Activated CD8-positive, alpha-beta T cell treated with anti-CD3 and anti-CD28 coated beads, Interleukin-2, amount 10 ng/mL, durations not matched to agents 7 days and 5 days (primary cell): ENCODE measurements at regions not wholly inside any gene's neighbourhood (a gene's known extent, or its start where the extent isn't known, plus 50 kb on each side); places are given as distances from the start of the nearest gene placed in this dataset.

Source experiments
- ATAC-seq: fragments of 150-1000 bp; cut with Tn5 transposase; one replicate; pipeline ENCODE4 v1.10.0; 2021; ENCODE audit warnings: moderate library complexity
- CTCF ChIA-PET: fragments of 350-600 bp; sonication (Branson Sonifier 250); formaldehyde crosslinking; loops from one replicate; lab custom pipeline; 2021; ENCODE audit warnings: antibody characterized with exemption; lab: Charles Lee
- POLR2A ChIA-PET: fragments of 350-600 bp; sonication (Branson Sonifier 250); formaldehyde crosslinking; loops from one replicate; lab custom pipeline; 2021; ENCODE audit warnings: antibody characterized with exemption; lab: Charles Lee
- DNase-seq: peaks from one replicate; pipeline ENCODE4 v3.0.0-alpha.2; 2020
- H3K27ac Mint-ChIP-seq: one replicate; pipeline ENCODE4 v1.8.0; 2021; ENCODE audit warnings: mild to moderate bottlenecking, mixed read lengths
- H3K27me3 Mint-ChIP-seq: one replicate; pipeline ENCODE4 v1.8.0; 2021; ENCODE audit warnings: low read depth, mixed read lengths
- H3K36me3 Mint-ChIP-seq: one replicate; pipeline ENCODE4 v1.8.0; 2021; ENCODE audit warnings: low read depth, mixed read lengths
- H3K4me1 Mint-ChIP-seq: one replicate; pipeline ENCODE4 v1.8.0; 2021; ENCODE audit warnings: low read depth, mixed read lengths
- H3K4me3 Mint-ChIP-seq: one replicate; pipeline ENCODE4 v1.8.0; 2021; ENCODE audit warnings: mild to moderate bottlenecking, mixed read lengths
- H3K9me3 Mint-ChIP-seq: one replicate; pipeline ENCODE4 v1.8.0; 2022; ENCODE audit warnings: mixed read lengths; ENCODE audit not compliant: insufficient read depth

DNA sequence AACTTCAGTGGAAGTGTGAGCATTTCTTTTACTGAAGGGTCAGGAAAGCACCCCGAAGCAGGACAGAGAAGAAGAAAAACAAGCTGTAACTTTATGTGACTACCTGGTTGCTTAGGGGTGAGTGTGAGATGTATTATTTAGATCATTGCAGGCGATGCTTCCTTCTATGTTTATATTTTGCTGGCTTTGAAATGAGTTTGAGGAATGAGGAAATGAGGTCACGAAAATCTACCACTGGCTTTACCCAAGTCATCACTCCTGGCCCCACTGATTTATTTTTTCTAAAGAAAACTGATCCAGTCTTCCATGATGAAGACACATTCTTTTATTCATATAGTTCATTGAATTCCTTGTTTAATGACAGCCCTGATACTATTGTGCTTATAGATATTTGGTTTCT lies 716.6 kb upstream of the FZD8 start:
- POLR2A ChIA-PET, result no interaction called here

DNA sequence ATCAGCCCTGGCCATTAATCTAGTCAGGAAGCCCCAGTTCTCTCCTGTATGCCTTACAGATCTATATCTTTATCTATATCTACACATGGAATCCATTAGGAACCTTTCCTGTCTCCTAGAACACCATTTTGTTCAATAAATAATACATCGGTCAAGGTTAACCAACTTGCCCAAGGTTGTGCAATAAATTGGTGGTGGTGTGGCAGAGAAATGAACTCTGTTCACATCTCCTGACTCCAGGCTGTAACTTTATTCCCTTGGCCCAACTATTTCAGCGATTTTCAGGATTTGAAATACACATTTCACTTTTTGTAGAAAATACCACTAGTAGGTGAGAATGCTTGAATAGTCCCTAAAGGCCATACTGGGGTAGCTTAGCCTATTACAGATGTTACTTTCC lies 712.5 kb upstream of the FZD8 start:
- no peaks in the 10 kb centered on the region for H3K9me3 Mint-ChIP-seq
- no peaks in the 10 kb centered on the region for H3K27me3 Mint-ChIP-seq

More for the DNA sequence above, 716.6 kb upstream of the FZD8 start:
- Mint-ChIP-seq H3K9me3 (no peaks in the 10 kb centered on the region), H3K36me3 (no peaks in the 10 kb centered on the region), H3K27ac (no peak overlapping the region), H3K4me3 (no peak overlapping the region), H3K4me1 (no peaks in the 10 kb centered on the region), H3K27me3 (no peaks in the 10 kb centered on the region)
- ATAC-seq (no peak), DNase-seq (no peak)
- CTCF ChIA-PET, result no interaction called here

GRCh38 chr10:36351159-36351558 lies 709.1 kb upstream of the FZD8 start:
- DNase-seq, result no peak
- ChIA-PET POLR2A (no interaction called here), CTCF (no interaction called here)
- Mint-ChIP-seq H3K4me3 (no peak overlapping the region), H3K4me1 (no peaks in the 10 kb centered on the region), H3K27me3 (no peaks in the 10 kb centered on the region), H3K36me3 (no peaks in the 10 kb centered on the region), H3K9me3 (peaks cover 5% of the 10 kb centered on the region), H3K27ac (no peak overlapping the region)
- ATAC-seq, result no peak

More for the DNA sequence above, 712.5 kb upstream of the FZD8 start:
- DNase-seq (no peak), ATAC-seq (no peak)
- Mint-ChIP-seq H3K4me1 (no peaks in the 10 kb centered on the region), H3K27ac (no peak overlapping the region), H3K4me3 (no peak overlapping the region), H3K36me3 (no peaks in the 10 kb centered on the region)
- CTCF ChIA-PET, result no interaction called here
- POLR2A ChIA-PET, result no interaction called here

GRCh38 chr10:36349445-36350078 lies 707.5 kb upstream of the FZD8 start:
- no peaks in the 10 kb centered on the region for H3K36me3 Mint-ChIP-seq
- no peaks in the 10 kb centered on the region for H3K27me3 Mint-ChIP-seq
- H3K9me3 Mint-ChIP-seq, result peaks cover 5% of the 10 kb centered on the region
- DNase-seq (no peak), ATAC-seq (no peak)
- CTCF ChIA-PET, result no interaction called here
- H3K4me3 Mint-ChIP-seq, result no peak overlapping the region
- POLR2A ChIA-PET, result no interaction called here
- H3K27ac Mint-ChIP-seq, result no peak overlapping the region
- no peaks in the 10 kb centered on the region for H3K4me1 Mint-ChIP-seq

- H3K4me1 Mint-ChIP-seq, result no peaks in the 10 kb centered on the region
- no peak overlapping the region for H3K4me3 Mint-ChIP-seq
- H3K27me3 Mint-ChIP-seq, result no peaks in the 10 kb centered on the region
- no peaks in the 10 kb centered on the region for H3K36me3 Mint-ChIP-seq
- CTCF ChIA-PET, result no interaction called here
- ATAC-seq (no peak), DNase-seq (no peak)
- H3K9me3 Mint-ChIP-seq, result peaks cover 5% of the 10 kb centered on the region
- POLR2A ChIA-PET, result no interaction called here
- no peak overlapping the region for H3K27ac Mint-ChIP-seq
These were observed 703.7 kb upstream of the FZD8 start for GRCh38 chr10:36345807-36346206.

DNA sequence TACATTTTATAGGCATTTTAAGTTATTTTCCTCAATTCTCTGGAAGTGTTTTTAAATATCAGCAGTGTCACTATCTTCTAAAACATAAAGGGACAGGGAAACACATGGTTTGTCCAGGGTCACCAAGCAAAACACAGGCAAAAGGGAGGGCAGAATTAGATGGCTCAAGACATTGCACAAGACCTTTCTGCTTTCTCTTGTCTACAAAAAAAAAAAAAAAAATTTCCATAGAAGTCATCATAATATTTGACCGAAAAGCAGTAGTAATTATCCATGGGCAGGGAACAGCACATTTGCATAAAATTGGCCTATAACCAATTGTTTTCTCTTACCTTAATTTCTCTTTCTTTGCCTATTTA lies 703.1 kb upstream of the FZD8 start:
- ATAC-seq, result no peak
- ChIA-PET CTCF (no interaction called here), POLR2A (no interaction called here)
- no peaks in the 10 kb centered on the region for H3K36me3 Mint-ChIP-seq
- no peaks in the 10 kb centered on the region for H3K27me3 Mint-ChIP-seq
- H3K4me3 Mint-ChIP-seq, result no peak overlapping the region
- H3K4me1 Mint-ChIP-seq, result no peaks in the 10 kb centered on the region
- no peak overlapping the region for H3K27ac Mint-ChIP-seq
- DNase-seq, result no peak
- peaks cover 9% of the 10 kb centered on the region for H3K9me3 Mint-ChIP-seq

DNA sequence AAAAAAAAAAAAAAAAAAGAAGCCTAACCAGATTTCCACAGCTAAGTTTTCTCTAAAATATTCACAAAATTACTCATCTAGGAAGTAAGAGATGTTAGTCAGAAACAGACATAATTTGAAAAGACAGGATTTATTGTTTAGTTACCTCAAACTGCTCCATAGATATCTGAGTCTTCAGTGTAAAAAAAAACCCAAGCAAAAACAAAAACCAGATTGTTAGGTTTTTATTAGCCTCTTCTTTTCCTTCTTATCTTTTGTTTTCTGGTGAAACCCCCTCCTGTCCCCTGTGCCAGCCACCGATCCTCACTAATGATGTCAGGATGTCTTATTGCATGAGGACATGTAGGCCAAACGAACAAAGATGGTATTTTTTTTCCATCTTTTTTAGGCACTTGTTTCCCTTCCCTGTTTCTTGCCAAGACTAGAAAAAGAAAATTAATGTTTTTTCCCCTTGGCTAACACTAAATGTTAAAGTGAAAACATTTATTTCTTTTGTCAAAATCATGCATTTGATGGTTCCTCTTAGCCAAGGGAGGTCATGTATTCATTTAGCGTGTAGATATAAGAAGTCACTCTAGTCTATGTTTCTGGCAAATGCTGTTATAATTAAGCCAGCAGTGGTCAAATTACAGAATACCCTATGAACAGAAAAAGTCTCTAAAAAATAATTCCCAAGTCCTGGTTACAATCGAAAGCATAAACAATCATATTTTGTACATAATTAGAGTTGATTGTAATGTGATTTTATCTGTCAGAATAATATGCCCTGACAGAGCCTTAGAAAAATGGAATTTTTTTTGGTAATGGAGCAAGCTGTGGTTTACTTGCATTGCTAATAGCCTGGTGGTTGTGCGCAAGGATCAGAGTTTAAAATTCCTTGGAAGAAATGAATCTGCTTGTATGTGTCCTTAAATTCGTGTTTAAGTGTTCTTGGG lies 702.4 kb upstream of the FZD8 start:
- no peak for DNase-seq
- Mint-ChIP-seq H3K36me3 (no peaks in the 10 kb centered on the region), H3K4me3 (no peak overlapping the region), H3K27me3 (no peaks in the 10 kb centered on the region), H3K9me3 (peaks cover 9% of the 10 kb centered on the region), H3K27ac (no peak overlapping the region), H3K4me1 (no peaks in the 10 kb centered on the region)
- ChIA-PET CTCF (no interaction called here), POLR2A (no interaction called here)
- no peak for ATAC-seq

DNA sequence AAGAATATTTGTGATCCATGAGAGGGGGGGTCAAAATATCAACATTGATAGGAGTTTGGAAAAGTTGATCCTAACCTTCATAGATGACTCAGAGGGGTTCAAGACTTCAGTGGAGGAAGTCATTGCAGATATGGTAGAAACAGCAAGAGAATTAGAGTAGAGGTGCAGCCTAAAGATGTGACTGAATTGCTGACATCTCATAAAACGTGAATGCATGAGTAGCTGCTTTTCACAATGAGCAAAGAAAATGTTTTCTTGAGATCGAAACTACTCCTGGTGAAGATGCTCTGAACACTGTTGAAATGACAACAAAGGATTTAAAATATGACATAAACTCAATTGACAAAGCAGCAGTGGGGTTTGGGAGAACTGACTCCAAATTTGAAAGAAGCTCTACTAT lies 700.7 kb upstream of the FZD8 start:
- ChIA-PET CTCF (no interaction called here), POLR2A (no interaction called here)
- Mint-ChIP-seq H3K4me3 (no peak overlapping the region), H3K27ac (no peak overlapping the region), H3K36me3 (no peaks in the 10 kb centered on the region), H3K4me1 (no peaks in the 10 kb centered on the region), H3K27me3 (no peaks in the 10 kb centered on the region), H3K9me3 (peaks cover 4% of the 10 kb centered on the region)
- no peak for ATAC-seq
- DNase-seq, result no peak

DNA sequence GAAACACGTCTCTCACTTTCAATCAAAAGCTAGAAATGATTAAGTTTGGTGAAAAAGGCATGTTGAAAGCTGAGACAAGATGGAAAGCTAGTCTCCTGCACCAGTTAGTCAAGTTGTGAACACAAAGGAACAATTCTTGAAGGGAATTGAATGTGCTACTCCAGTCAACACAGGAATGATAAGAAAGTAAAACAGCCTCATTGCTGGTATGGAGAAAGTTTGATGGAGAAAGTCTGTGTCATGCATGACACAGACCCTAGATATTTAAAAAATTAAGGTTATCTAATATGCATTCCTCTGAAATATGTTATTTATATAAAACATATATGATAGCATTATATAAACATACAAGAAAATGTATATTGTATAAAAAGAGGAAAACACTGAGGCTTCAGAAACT lies 699.4 kb upstream of the FZD8 start:
- H3K4me1 Mint-ChIP-seq, result no peaks in the 10 kb centered on the region
- CTCF ChIA-PET, result no interaction called here

GRCh38 chr10:36336315-36336714 lies 694.2 kb upstream of the FZD8 start:
- POLR2A ChIA-PET, result no interaction called here
- no peaks in the 10 kb centered on the region for H3K27me3 Mint-ChIP-seq

More for the DNA sequence above, 699.4 kb upstream of the FZD8 start:
- Mint-ChIP-seq H3K4me3 (no peak overlapping the region), H3K9me3 (peaks cover 4% of the 10 kb centered on the region), H3K27ac (no peak overlapping the region), H3K27me3 (no peaks in the 10 kb centered on the region), H3K36me3 (no peaks in the 10 kb centered on the region)
- DNase-seq (no peak), ATAC-seq (no peak)
- POLR2A ChIA-PET, result no interaction called here

DNA sequence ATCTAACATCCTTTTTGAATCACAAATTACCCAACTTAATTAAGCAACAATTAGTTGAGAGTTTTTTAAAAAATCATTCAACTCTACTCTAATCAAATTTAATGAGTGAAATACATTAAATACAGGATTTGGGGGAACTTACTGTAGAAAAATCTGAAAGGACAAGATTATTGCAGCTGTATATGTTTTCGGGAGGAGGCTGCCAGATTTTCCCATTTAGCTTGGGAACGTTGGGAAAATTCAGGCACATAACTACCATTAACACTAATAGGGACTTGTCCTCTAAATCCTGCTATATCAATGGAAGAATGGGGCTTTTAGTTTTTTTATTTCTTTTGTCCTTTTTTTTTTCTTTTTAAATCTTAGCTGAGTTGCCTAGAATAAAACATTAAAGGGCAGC lies 691.4 kb upstream of the FZD8 start:
- Mint-ChIP-seq H3K9me3 (peaks cover 6% of the 10 kb centered on the region), H3K36me3 (no peaks in the 10 kb centered on the region), H3K27ac (no peak overlapping the region), H3K27me3 (no peaks in the 10 kb centered on the region), H3K4me3 (no peak overlapping the region), H3K4me1 (no peaks in the 10 kb centered on the region)
- ChIA-PET POLR2A (no interaction called here), CTCF (no interaction called here)
- no peak for ATAC-seq
- no peak for DNase-seq

More at GRCh38 chr10:36336315-36336714, 694.2 kb upstream of the FZD8 start:
- Mint-ChIP-seq H3K4me1 (no peaks in the 10 kb centered on the region), H3K27ac (no peak overlapping the region), H3K9me3 (peaks cover 5% of the 10 kb centered on the region), H3K36me3 (no peaks in the 10 kb centered on the region), H3K4me3 (no peak overlapping the region)
- CTCF ChIA-PET, result no interaction called here
- no peak for ATAC-seq
- DNase-seq, result no peak

DNA sequence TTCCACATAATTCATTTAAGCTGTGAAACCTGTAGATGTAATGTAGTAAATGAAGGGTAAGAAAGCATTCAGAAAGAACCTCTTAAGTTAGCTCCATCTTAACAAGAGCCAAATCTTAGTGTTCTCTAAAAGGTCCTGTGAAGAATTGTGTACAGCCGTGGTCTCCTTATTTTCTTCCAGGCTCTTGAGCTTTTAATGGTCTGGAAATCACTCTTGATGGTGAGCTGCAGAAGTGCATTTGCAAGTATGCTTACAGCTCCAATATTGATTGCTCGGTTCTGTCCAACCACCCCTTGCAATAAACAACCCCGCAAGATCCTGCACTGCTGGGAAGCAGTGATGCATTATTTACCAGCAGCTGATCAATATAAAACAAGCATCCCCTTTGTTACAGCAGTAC lies 690.8 kb upstream of the FZD8 start:
- no peaks in the 10 kb centered on the region for H3K36me3 Mint-ChIP-seq
- no peaks in the 10 kb centered on the region for H3K27me3 Mint-ChIP-seq
- H3K4me1 Mint-ChIP-seq, result no peaks in the 10 kb centered on the region
- H3K27ac Mint-ChIP-seq, result no peak overlapping the region
- DNase-seq (no peak), ATAC-seq (no peak)
- H3K9me3 Mint-ChIP-seq, result peaks cover 6% of the 10 kb centered on the region
- no peak overlapping the region for H3K4me3 Mint-ChIP-seq
- ChIA-PET POLR2A (no interaction called here), CTCF (no interaction called here)
